HCT116 (cell line): ENCODE measurements at regions not wholly inside any gene's neighbourhood (a gene's known extent, or its start where the extent isn't known, plus 50 kb on each side); places are given as distances from the start of the nearest gene placed in this dataset.

ENCODE experiments used
- ATAC-seq: fragments of 200-7000 bp; cut with Tn5 transposase; 2 replicates; pipeline ENCODE4 v1.9.1; 2020; ENCODE audit warnings: mild to moderate bottlenecking, moderate library complexity
- BruUV-seq: library from RNA; stranded (reverse); fragments of 400-500 nt; replicated peaks from 2 replicates; lab custom pipeline; 2021; lab: Mats Ljungman, UMichigan
- CTCF ChIA-PET: fragments of 300-600 bp; sonication (Branson Sonifier 250); formaldehyde crosslinking; loops from one replicate; lab custom pipeline; 2021; ENCODE audit warnings: antibody characterized with exemption; lab: Charles Lee
- POLR2A ChIA-PET: fragments of 300-600, 350-600 bp; sonication (Branson Sonifier 250); formaldehyde crosslinking; loops from one replicate; lab custom pipeline; 2021; ENCODE audit warnings: antibody characterized with exemption; lab: Charles Lee
- RAD21 ChIA-PET, 2 experiments: fragments of 300-600 bp; sonication (Branson Sonifier 250); formaldehyde crosslinking; loops; one replicate each; lab custom pipeline; 2023; ENCODE audit warnings: low total read pairs in 2 of 2; ENCODE audit not compliant: uncharacterized antibody in 2 of 2, unreplicated experiment in 2 of 2, low non-redundant PET in 1 of 2; lab: Charles Lee
- DNase-seq: peaks from one replicate; pipeline ENCODE4 v3.0.0-alpha.2; 2010; ENCODE audit warnings: low read depth, low spot score
- H2AFZ ChIP-seq: fragments of 200-600 bp; shearing (Covaris generic), sonication (generic); 2 replicates; pipeline ENCODE4 v1.6.1; 2017; ENCODE audit warnings: low read depth, mixed run types, mixed read lengths, antibody characterized with exemption, low read length; ENCODE audit not compliant: poor library complexity, severe bottlenecking
- H3K27ac ChIP-seq: 2 replicates; pipeline ENCODE4 v1.5.1; 2012; ENCODE audit warnings: low read depth, low read length
- H3K27me3 ChIP-seq: fragments of 200-600 bp; sonication (generic); 2 replicates; pipeline ENCODE4 v1.6.1; 2016; ENCODE audit warnings: mixed run types, low read length, mixed read lengths; ENCODE audit not compliant: insufficient read depth
- H3K36me3 ChIP-seq, 2 experiments: fragments of 200-500 bp in 1 of 2; fragments of 200-600 bp in 1 of 2; sonication (Bioruptor generic) in 1 of 2; sonication (generic) in 1 of 2; 2 replicates each; pipeline versions ENCODE4 v1.5.1 to v1.6.1; 2014 to 2016; ENCODE audit warnings: low read length in 2 of 2, inconsistent platforms in 1 of 2, mixed read lengths in 1 of 2, mixed run types in 1 of 2; ENCODE audit not compliant: insufficient read depth in 2 of 2, control insufficient read depth in 1 of 2
- H3K4me1 ChIP-seq, 2 experiments: fragments of 200-600 bp in 1 of 2; sonication (generic) in 1 of 2; 2 replicates each; pipeline versions ENCODE4 v1.5.1 to v1.6.1; 2012 to 2017; ENCODE audit warnings: low read length in 2 of 2, inconsistent platforms in 1 of 2, mild to moderate bottlenecking in 1 of 2, mixed read lengths in 1 of 2, mixed run types in 1 of 2, moderate library complexity in 1 of 2; ENCODE audit not compliant: insufficient read depth in 2 of 2, control insufficient read depth in 1 of 2
- H3K4me2 ChIP-seq: fragments of 200-600 bp; sonication (generic); 2 replicates; pipeline ENCODE4 v1.6.1; 2017; ENCODE audit warnings: mixed run types, low read length, mixed read lengths
- H3K4me3 ChIP-seq, 2 experiments: fragments of 200-600 bp in 1 of 2; sonication (generic) in 1 of 2; replicated peaks in 1 of 2; 2 replicates each; pipeline ENCODE4 v1.5.1; 2011 to 2016; ENCODE audit warnings: low read length in 2 of 2, control low read depth in 1 of 2, low read depth in 1 of 2, mild to moderate bottlenecking in 1 of 2, mixed read lengths in 1 of 2, mixed run types in 1 of 2
- H3K79me2 ChIP-seq: fragments of 200-600 bp; sonication (generic); 2 replicates; pipeline ENCODE4 v1.6.1; 2017; ENCODE audit warnings: mild to moderate bottlenecking, mixed run types, low read length, moderate library complexity, mixed read lengths; ENCODE audit not compliant: insufficient read depth
- H3K9ac ChIP-seq: fragments of 200-600 bp; sonication (generic); 2 replicates; pipeline ENCODE4 v1.6.1; 2016; ENCODE audit warnings: low read length, mixed read lengths
- H3K9me2 ChIP-seq: fragments of 200-600 bp; sonication (generic), shearing (Covaris generic); 2 replicates; pipeline ENCODE4 v1.6.1; 2017; ENCODE audit warnings: mixed run types, mild to moderate bottlenecking, moderate library complexity; ENCODE audit not compliant: insufficient read depth
- H3K9me3 ChIP-seq, 2 experiments: fragments of 200-500 bp in 1 of 2; fragments of 200-600 bp in 1 of 2; sonication (Bioruptor generic) in 1 of 2; sonication (generic) in 1 of 2; 2 replicates each; pipeline ENCODE4 v1.6.1; 2014 to 2017; ENCODE audit warnings: low read length in 2 of 2, mixed read lengths in 2 of 2, inconsistent platforms in 1 of 2, low read depth in 1 of 2, mild to moderate bottlenecking in 1 of 2, mixed run types in 1 of 2, moderate library complexity in 1 of 2; ENCODE audit not compliant: control insufficient read depth in 1 of 2, insufficient read depth in 1 of 2
- H4K20me1 ChIP-seq: fragments of 200-600 bp; sonication (generic), shearing (Covaris generic); 2 replicates; pipeline ENCODE4 v1.6.1; 2017; ENCODE audit warnings: mixed run types, mild to moderate bottlenecking, moderate library complexity; ENCODE audit not compliant: insufficient read depth
- ATF3 ChIP-seq: IDR thresholded peaks from 2 replicates; pipeline ENCODE4 v1.6.1; 2012
- CBX3 ChIP-seq: IDR thresholded peaks from 2 replicates; pipeline ENCODE4 v1.6.1; 2012; ENCODE audit warnings: low read depth
- EGR1 ChIP-seq: IDR thresholded peaks from 2 replicates; pipeline ENCODE4 v1.6.1; 2012; ENCODE audit warnings: low read depth
- ELF1 ChIP-seq: IDR thresholded peaks from 2 replicates; pipeline ENCODE4 v1.6.1; 2012; ENCODE audit warnings: low read depth, borderline replicate concordance
- EZH2 ChIP-seq: fragments of 200-600 bp; sonication (generic); IDR thresholded peaks from 2 replicates; pipeline ENCODE4 v1.6.1; 2017; ENCODE audit warnings: antibody characterized with exemption, mixed run types
- EZH2phosphoT487 ChIP-seq: fragments of 200-600 bp; IDR thresholded peaks from 2 replicates; pipeline ENCODE4 v1.6.1; 2018; ENCODE audit warnings: antibody characterized with exemption, borderline replicate concordance
- POLR2A ChIP-seq: IDR thresholded peaks from 2 replicates; pipeline ENCODE4 v1.7.0; 2011; ENCODE audit warnings: borderline replicate concordance; ENCODE audit not compliant: insufficient read depth, insufficient read length; ENCODE audit errors: extremely low read depth
- POLR2AphosphoS5 ChIP-seq: IDR thresholded peaks from 2 replicates; pipeline ENCODE4 v1.6.1; 2011; ENCODE audit warnings: mild to moderate bottlenecking, low read depth, low read length, moderate library complexity
- RAD21 ChIP-seq: IDR thresholded peaks from 2 replicates; pipeline ENCODE4 v1.6.1; 2012; ENCODE audit warnings: low read depth, mild to moderate bottlenecking
- REST ChIP-seq: IDR thresholded peaks from 2 replicates; pipeline ENCODE4 v1.6.1; 2012; ENCODE audit warnings: low read depth
- SIN3A ChIP-seq: IDR thresholded peaks from 2 replicates; pipeline ENCODE4 v1.6.1; 2012; ENCODE audit warnings: low read depth
- SP1 ChIP-seq: IDR thresholded peaks from 2 replicates; pipeline ENCODE4 v1.6.1; 2012; ENCODE audit warnings: low read depth
- TCF7L2 ChIP-seq: IDR thresholded peaks from 2 replicates; pipeline ENCODE4 v1.7.0; 2011; ENCODE audit warnings: borderline replicate concordance, inconsistent platforms; ENCODE audit not compliant: insufficient read depth, insufficient read length; ENCODE audit errors: extremely low read depth
- ZFX ChIP-seq: fragments of 450-650 bp; IDR thresholded peaks from 2 replicates; pipeline ENCODE4 v1.6.1; 2017
- intact Hi-C: fragments of 100-400 bp; cut with micrococcal nuclease; formaldehyde crosslinking; loops from 2 replicates; pipeline ENCODE4 v1.10.0; 2022
- TF ChIP-seq, protein P1 (sequence below): IDR thresholded peaks from 2 replicates; pipeline ENCODE4 v1.6.1; 2012
- TF ChIP-seq, protein P2 (sequence below), 3 experiments: fragments of 200-600 bp in 1 of 3; sonication (generic) in 1 of 3; IDR thresholded peaks in 2 of 3; conservative IDR thresholded peaks in 1 of 3; 2 replicates each; pipeline ENCODE4 v1.5.1; 2012 to 2017; ENCODE audit warnings: low read depth in 2 of 3, low read length in 2 of 3, antibody characterized with exemption in 1 of 3, borderline replicate concordance in 1 of 3, control low read depth in 1 of 3, mild to moderate bottlenecking in 1 of 3, mixed read lengths in 1 of 3, mixed run types in 1 of 3, moderate library complexity in 1 of 3; ENCODE audit not compliant: insufficient read depth in 1 of 3
- TF ChIP-seq, protein P3 (sequence below): IDR thresholded peaks from 2 replicates; pipeline ENCODE4 v1.6.1; 2011; ENCODE audit warnings: mild to moderate bottlenecking, low read length, moderate library complexity; ENCODE audit not compliant: insufficient replicate concordance; ENCODE audit errors: extremely low read depth

DNA sequence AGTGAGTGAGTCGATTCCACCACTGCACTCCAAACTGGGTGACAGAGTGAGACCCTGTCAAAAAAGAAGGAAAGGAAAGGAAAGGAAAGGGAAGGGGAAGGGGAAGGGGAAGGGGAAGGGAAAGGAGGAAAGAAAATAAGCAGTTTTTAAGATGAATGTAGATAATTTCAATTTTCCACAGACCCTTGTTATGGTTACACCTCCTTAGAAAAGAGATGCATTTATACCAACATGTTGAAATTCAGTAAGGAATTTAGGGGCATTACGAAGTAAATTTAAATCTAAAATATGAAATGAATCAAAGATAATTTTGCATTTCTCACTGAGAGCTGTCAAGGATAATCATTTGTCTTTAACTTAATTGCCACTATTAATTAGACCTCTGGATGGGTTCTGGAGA is 146.5 kb upstream of the TMC3 start (continued):
- TF ChIP-seq, protein P1, sequence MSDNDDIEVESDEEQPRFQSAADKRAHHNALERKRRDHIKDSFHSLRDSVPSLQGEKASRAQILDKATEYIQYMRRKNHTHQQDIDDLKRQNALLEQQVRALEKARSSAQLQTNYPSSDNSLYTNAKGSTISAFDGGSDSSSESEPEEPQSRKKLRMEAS, result no peak
- TF ChIP-seq TCF7L2 (no peak), SP1 (no peak), POLR2A (no peak), ATF3 (no peak), SIN3A (no peak), EZH2phosphoT487 (no peak), RAD21 (no peak), EZH2 (no peak)

GRCh38 chr15:81516461-81516860 is 142.4 kb upstream of the TMC3 start:
- DNase-seq (no peak), ATAC-seq (no peak)
- no peak overlapping the region for H3K27ac ChIP-seq
- ChIA-PET RAD21 (no interaction called here), CTCF (no interaction called here), POLR2A (no interaction called here)
- no peak overlapping the region for H3K4me2 ChIP-seq
- intact Hi-C loops, result no loop called here
- BruUV-seq, result no TSS peak
- no peaks in the 10 kb centered on the region for H3K4me1 ChIP-seq
- H3K9me3 ChIP-seq, result no peaks in the 10 kb centered on the region
- no peak overlapping the region for H2AFZ ChIP-seq
- H3K9ac ChIP-seq, result no peak overlapping the region
- H3K9me2 ChIP-seq, result no peaks in the 10 kb centered on the region
- no peak overlapping the region for H3K4me3 ChIP-seq
- no peaks in the 10 kb centered on the region for H3K79me2 ChIP-seq
- no peaks in the 10 kb centered on the region for H3K36me3 ChIP-seq
- H3K27me3 ChIP-seq, result peaks cover 65% of the 10 kb centered on the region
- H4K20me1 ChIP-seq, result no peaks in the 10 kb centered on the region
- no peak for TF ChIP-seq ATF3
- no peak for TF ChIP-seq POLR2AphosphoS5
- no peak for TF ChIP-seq REST
- TF ChIP-seq, protein P2, sequence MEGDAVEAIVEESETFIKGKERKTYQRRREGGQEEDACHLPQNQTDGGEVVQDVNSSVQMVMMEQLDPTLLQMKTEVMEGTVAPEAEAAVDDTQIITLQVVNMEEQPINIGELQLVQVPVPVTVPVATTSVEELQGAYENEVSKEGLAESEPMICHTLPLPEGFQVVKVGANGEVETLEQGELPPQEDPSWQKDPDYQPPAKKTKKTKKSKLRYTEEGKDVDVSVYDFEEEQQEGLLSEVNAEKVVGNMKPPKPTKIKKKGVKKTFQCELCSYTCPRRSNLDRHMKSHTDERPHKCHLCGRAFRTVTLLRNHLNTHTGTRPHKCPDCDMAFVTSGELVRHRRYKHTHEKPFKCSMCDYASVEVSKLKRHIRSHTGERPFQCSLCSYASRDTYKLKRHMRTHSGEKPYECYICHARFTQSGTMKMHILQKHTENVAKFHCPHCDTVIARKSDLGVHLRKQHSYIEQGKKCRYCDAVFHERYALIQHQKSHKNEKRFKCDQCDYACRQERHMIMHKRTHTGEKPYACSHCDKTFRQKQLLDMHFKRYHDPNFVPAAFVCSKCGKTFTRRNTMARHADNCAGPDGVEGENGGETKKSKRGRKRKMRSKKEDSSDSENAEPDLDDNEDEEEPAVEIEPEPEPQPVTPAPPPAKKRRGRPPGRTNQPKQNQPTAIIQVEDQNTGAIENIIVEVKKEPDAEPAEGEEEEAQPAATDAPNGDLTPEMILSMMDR (IDR thresholded peaks at IDR 0.05 in 2 of 3, conservative IDR thresholded peaks at IDR 0.05 in 1 of 3; ENCODE audit: borderline replicate concordance in 1 of 3, insufficient read depth in 1 of 3, low read depth in 2 of 3, low read length in 2 of 3), result no peak
- no peak for TF ChIP-seq SP1
- TF ChIP-seq, protein P3, sequence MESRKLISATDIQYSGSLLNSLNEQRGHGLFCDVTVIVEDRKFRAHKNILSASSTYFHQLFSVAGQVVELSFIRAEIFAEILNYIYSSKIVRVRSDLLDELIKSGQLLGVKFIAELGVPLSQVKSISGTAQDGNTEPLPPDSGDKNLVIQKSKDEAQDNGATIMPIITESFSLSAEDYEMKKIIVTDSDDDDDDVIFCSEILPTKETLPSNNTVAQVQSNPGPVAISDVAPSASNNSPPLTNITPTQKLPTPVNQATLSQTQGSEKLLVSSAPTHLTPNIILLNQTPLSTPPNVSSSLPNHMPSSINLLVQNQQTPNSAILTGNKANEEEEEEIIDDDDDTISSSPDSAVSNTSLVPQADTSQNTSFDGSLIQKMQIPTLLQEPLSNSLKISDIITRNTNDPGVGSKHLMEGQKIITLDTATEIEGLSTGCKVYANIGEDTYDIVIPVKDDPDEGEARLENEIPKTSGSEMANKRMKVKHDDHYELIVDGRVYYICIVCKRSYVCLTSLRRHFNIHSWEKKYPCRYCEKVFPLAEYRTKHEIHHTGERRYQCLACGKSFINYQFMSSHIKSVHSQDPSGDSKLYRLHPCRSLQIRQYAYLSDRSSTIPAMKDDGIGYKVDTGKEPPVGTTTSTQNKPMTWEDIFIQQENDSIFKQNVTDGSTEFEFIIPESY, result no peak
- no peak for TF ChIP-seq POLR2A
- no peak for TF ChIP-seq EZH2
- TF ChIP-seq TCF7L2, result no peak
- TF ChIP-seq ZFX, result no peak
- no peak for TF ChIP-seq CBX3
- TF ChIP-seq, protein P1, result no peak
- TF ChIP-seq ELF1, result no peak
- TF ChIP-seq EGR1, result no peak
